HCT116 (cell line): ENCODE measurements at regions not wholly inside any gene's neighbourhood (a gene's known extent, or its start where the extent isn't known, plus 50 kb on each side); places are given as distances from the start of the nearest gene placed in this dataset.

Experiments
- CBX3 ChIP-seq: IDR thresholded peaks from 2 replicates; pipeline ENCODE4 v1.6.1; 2012; ENCODE audit warnings: low read depth
- CEBPB ChIP-seq: IDR thresholded peaks from 2 replicates; pipeline ENCODE4 v1.6.1; 2012; ENCODE audit warnings: low read depth
- CTCF ChIP-seq, 3 experiments: fragments of 200-600 bp in 1 of 3; sonication (generic) in 1 of 3; IDR thresholded peaks in 2 of 3; conservative IDR thresholded peaks in 1 of 3; 2 replicates each; pipeline ENCODE4 v1.5.1; 2012 to 2017; ENCODE audit warnings: low read depth in 2 of 3, low read length in 2 of 3, antibody characterized with exemption in 1 of 3, borderline replicate concordance in 1 of 3, control low read depth in 1 of 3, mild to moderate bottlenecking in 1 of 3, mixed read lengths in 1 of 3, mixed run types in 1 of 3, moderate library complexity in 1 of 3; ENCODE audit not compliant: insufficient read depth in 1 of 3
- EZH2 ChIP-seq: fragments of 200-600 bp; sonication (generic); IDR thresholded peaks from 2 replicates; pipeline ENCODE4 v1.6.1; 2017; ENCODE audit warnings: antibody characterized with exemption, mixed run types
- EZH2phosphoT487 ChIP-seq: fragments of 200-600 bp; IDR thresholded peaks from 2 replicates; pipeline ENCODE4 v1.6.1; 2018; ENCODE audit warnings: antibody characterized with exemption, borderline replicate concordance
- MAX ChIP-seq: IDR thresholded peaks from 2 replicates; pipeline ENCODE4 v1.6.1; 2012
- POLR2A ChIP-seq: IDR thresholded peaks from 2 replicates; pipeline ENCODE4 v1.7.0; 2011; ENCODE audit warnings: borderline replicate concordance; ENCODE audit not compliant: insufficient read depth, insufficient read length; ENCODE audit errors: extremely low read depth
- POLR2AphosphoS5 ChIP-seq: IDR thresholded peaks from 2 replicates; pipeline ENCODE4 v1.6.1; 2011; ENCODE audit warnings: mild to moderate bottlenecking, low read depth, low read length, moderate library complexity
- RAD21 ChIP-seq: IDR thresholded peaks from 2 replicates; pipeline ENCODE4 v1.6.1; 2012; ENCODE audit warnings: low read depth, mild to moderate bottlenecking
- REST ChIP-seq: IDR thresholded peaks from 2 replicates; pipeline ENCODE4 v1.6.1; 2012; ENCODE audit warnings: low read depth
- SIN3A ChIP-seq: IDR thresholded peaks from 2 replicates; pipeline ENCODE4 v1.6.1; 2012; ENCODE audit warnings: low read depth
- ZBTB33 ChIP-seq: IDR thresholded peaks from 2 replicates; pipeline ENCODE4 v1.6.1; 2011; ENCODE audit warnings: mild to moderate bottlenecking, low read length, moderate library complexity; ENCODE audit not compliant: insufficient replicate concordance; ENCODE audit errors: extremely low read depth
- ZNF274 ChIP-seq: fragments of 200-500 bp; sonication (Bioruptor generic); IDR thresholded peaks from 2 replicates; pipeline ENCODE4 v1.6.1; 2014; ENCODE audit warnings: mild to moderate bottlenecking, low read depth, low read length, inconsistent platforms

GRCh38 chr12:127435439-127435838, 831.5 kb upstream of the TMEM132C start:
- TF ChIP-seq POLR2A (no peak), RAD21 (no peak), CTCF (IDR thresholded peaks at IDR 0.05 in 2 of 3, conservative IDR thresholded peaks at IDR 0.05 in 1 of 3; ENCODE audit: borderline replicate concordance in 1 of 3, insufficient read depth in 1 of 3, low read depth in 2 of 3, low read length in 2 of 3) (no peak), POLR2AphosphoS5 (no peak), MAX (no peak), EZH2 (no peak), SIN3A (no peak), REST (no peak), ZBTB33 (no peak), CEBPB (no peak), CBX3 (no peak), EZH2phosphoT487 (no peak), ZNF274 (no peak)
